Keratinocyte (primary cell): ENCODE measurements at regions not wholly inside any gene's neighbourhood (a gene's known extent, or its start where the extent isn't known, plus 50 kb on each side); places are given as distances from the start of the nearest gene placed in this dataset.

Experiments used
- DNase-seq: peaks from one replicate; pipeline ENCODE4 v3.0.0-alpha.2; 2011; ENCODE audit warnings: low read depth, missing footprints, low spot score
- FAIRE-seq: peaks from 2 replicates; lab custom pipeline; 2011; peaks lifted over from hg19 to GRCh38; lab: Jason Lieb, UNC
- H2AFZ ChIP-seq: 2 replicates; pipeline ENCODE4 v1.6.0; 2012; ENCODE audit warnings: low read length, control low read depth, inconsistent platforms; ENCODE audit not compliant: control insufficient read depth
- H3K27ac ChIP-seq: 2 replicates; pipeline ENCODE4 v1.5.1; 2011; ENCODE audit warnings: low read length; ENCODE audit not compliant: control insufficient read depth, insufficient read depth
- H3K27me3 ChIP-seq: 3 replicates; pipeline ENCODE4 v1.6.0; 2011; ENCODE audit warnings: low read length; ENCODE audit not compliant: control insufficient read depth, insufficient read depth; ENCODE audit errors: extremely low read depth
- H3K36me3 ChIP-seq, 2 experiments: 2 replicates in 1 of 2; 3 replicates in 1 of 2; pipeline ENCODE4 v1.5.1; 2011; ENCODE audit warnings: low read length in 2 of 2, mild to moderate bottlenecking in 1 of 2; ENCODE audit not compliant: control insufficient read depth in 2 of 2, insufficient read depth in 2 of 2; ENCODE audit errors: extremely low read depth in 1 of 2
- H3K4me1 ChIP-seq: 3 replicates; pipeline ENCODE4 v1.5.1; 2011; ENCODE audit warnings: low read length; ENCODE audit not compliant: control insufficient read depth, insufficient read depth; ENCODE audit errors: extremely low read depth
- H3K4me2 ChIP-seq: 3 replicates; pipeline ENCODE4 v1.6.0; 2011; ENCODE audit warnings: low read depth, low read length; ENCODE audit not compliant: control insufficient read depth, insufficient read depth; ENCODE audit errors: extremely low read depth
- H3K4me3 ChIP-seq, 3 experiments: fragments of 200-600 bp in 1 of 3; sonication (generic) in 1 of 3; 2 replicates in 2 of 3; 3 replicates in 1 of 3; pipeline ENCODE4 v1.5.1; 2011 to 2016; ENCODE audit warnings: low read length in 3 of 3, mild to moderate bottlenecking in 3 of 3, control low read depth in 2 of 3, inconsistent platforms in 1 of 3, low read depth in 1 of 3, mixed read lengths in 1 of 3, mixed run types in 1 of 3, moderate library complexity in 1 of 3; ENCODE audit not compliant: control insufficient read depth in 2 of 3, insufficient read depth in 2 of 3; ENCODE audit errors: extremely low read depth in 1 of 3
- H3K79me2 ChIP-seq: 2 replicates; pipeline ENCODE4 v1.6.0; 2012; ENCODE audit warnings: low read length; ENCODE audit not compliant: control insufficient read depth, insufficient read depth
- H3K9ac ChIP-seq: 3 replicates; pipeline ENCODE4 v1.6.0; 2011; ENCODE audit warnings: low read length; ENCODE audit not compliant: control insufficient read depth, insufficient read depth; ENCODE audit errors: extremely low read depth
- H3K9me1 ChIP-seq: 3 replicates; pipeline ENCODE4 v1.6.0; 2011; ENCODE audit warnings: low read length; ENCODE audit not compliant: control insufficient read depth, insufficient read depth; ENCODE audit errors: extremely low read depth
- H3K9me3 ChIP-seq: 2 replicates; pipeline ENCODE4 v1.5.1; 2012; ENCODE audit warnings: low read depth, low read length; ENCODE audit not compliant: control insufficient read depth
- H4K20me1 ChIP-seq: 3 replicates; pipeline ENCODE4 v1.6.0; 2011; ENCODE audit warnings: low read length; ENCODE audit not compliant: control insufficient read depth, insufficient read depth; ENCODE audit errors: extremely low read depth
- CTCF ChIP-seq, 3 experiments: IDR thresholded peaks in 1 of 3; conservative IDR thresholded peaks in 1 of 3; optimal IDR thresholded peaks in 1 of 3; 2 replicates in 2 of 3; 3 replicates in 1 of 3; pipeline versions ENCODE3 to v1.5.1; 2011; ENCODE audit warnings: low read length in 3 of 3, mild to moderate bottlenecking in 3 of 3, moderate library complexity in 2 of 3, control low read depth in 1 of 3, inconsistent platforms in 1 of 3; ENCODE audit not compliant: insufficient read depth in 2 of 3; ENCODE audit errors: extremely low read depth in 1 of 3
- EZH2 ChIP-seq: IDR thresholded peaks from one replicate; pipeline ENCODE4 v1.6.1; 2012; ENCODE audit warnings: inconsistent platforms, mild to moderate bottlenecking, low read length, moderate library complexity
- dilution Hi-C: fragments of 300-500 bp; cut with MboI; formaldehyde crosslinking; loops from one replicate; pipeline ENCODE4 v1.7.0; 2020; ENCODE audit warnings: low sequenced_read_pairs; ENCODE audit not compliant: extremely low pct_ligation_motif_present

- Histone ChIP-seq H3K79me2 (no peaks in the 10 kb centered on the region), H3K36me3 (no peaks in the 10 kb centered on the region), H3K4me2 (no peak overlapping the region), H3K4me3 (no peak overlapping the region), H2AFZ (no peak overlapping the region), H3K9me3 (no peaks in the 10 kb centered on the region), H3K4me1 (peaks cover 12% of the 10 kb centered on the region), H3K27ac (no peak overlapping the region), H3K27me3 (peaks cover 26% of the 10 kb centered on the region), H3K9me1 (no peaks in the 10 kb centered on the region), H3K9ac (no peak overlapping the region), H4K20me1 (no peaks in the 10 kb centered on the region)
- TF ChIP-seq CTCF (optimal IDR thresholded peaks at IDR 0.05 in 1 of 3, IDR thresholded peaks at IDR 0.05 in 1 of 3, conservative IDR thresholded peaks at IDR 0.05 in 1 of 3; ENCODE audit: extremely low read depth in 1 of 3, insufficient read depth in 2 of 3, low read length in 3 of 3) (no peak), EZH2 (no peak)
- DNase-seq (no peak), FAIRE-seq (no peak)
- dilution Hi-C loops: no loop called here
Measured at GRCh38 chr5:154614595-154614994, 136.6 kb upstream of the HAND1 start.

GRCh38 chr5:154614125-154614524, 136.1 kb upstream of the HAND1 start:
- TF ChIP-seq EZH2 (no peak), CTCF (optimal IDR thresholded peaks at IDR 0.05 in 1 of 3, IDR thresholded peaks at IDR 0.05 in 1 of 3, conservative IDR thresholded peaks at IDR 0.05 in 1 of 3; ENCODE audit: extremely low read depth in 1 of 3, insufficient read depth in 2 of 3, low read length in 3 of 3) (no peak)
- H3K4me3 ChIP-seq: no peak overlapping the region

More at GRCh38 chr5:154614125-154614524, 136.1 kb upstream of the HAND1 start:
- H3K27ac ChIP-seq: no peak overlapping the region
- no peaks in the 10 kb centered on the region for H3K9me3 ChIP-seq
- H3K36me3 ChIP-seq: no peaks in the 10 kb centered on the region
- H2AFZ ChIP-seq: no peak overlapping the region
- H3K9me1 ChIP-seq: no peaks in the 10 kb centered on the region
- peaks cover 27% of the 10 kb centered on the region for H3K27me3 ChIP-seq
- H4K20me1 ChIP-seq: no peaks in the 10 kb centered on the region
- no peak overlapping the region for H3K4me2 ChIP-seq
- no peaks in the 10 kb centered on the region for H3K79me2 ChIP-seq
- DNase-seq (no peak), FAIRE-seq (no peak)
- H3K9ac ChIP-seq: no peak overlapping the region
- peaks cover 12% of the 10 kb centered on the region for H3K4me1 ChIP-seq
- dilution Hi-C loops: no loop called here
